GM12878 (cell line): ENCODE measurements at regions not wholly inside any gene's neighbourhood (a gene's known extent, or its start where the extent isn't known, plus 50 kb on each side); places are given as distances from the start of the nearest gene placed in this dataset.

ENCODE experiments used
- ATAC-seq: fragments of 200-7000 bp; cut with Tn5 transposase; 3 replicates; pipeline ENCODE4 v1.9.1; 2020; ENCODE audit warnings: mild to moderate bottlenecking, moderate library complexity
- BruUV-seq: library from RNA; stranded (reverse); fragments of 400-500 nt; replicated peaks from 2 replicates; lab custom pipeline; 2021; lab: Mats Ljungman, UMichigan
- CTCF ChIA-PET: fragments of 300-600 bp; sonication (Branson Sonifier 250); formaldehyde crosslinking; extraction: SDS; loops from one replicate; lab custom pipeline; 2021; ENCODE audit warnings: inconsistent platforms; lab: Yijun Ruan, JAX
- POLR2A ChIA-PET: fragments of 350-600 bp; formaldehyde crosslinking; extraction: SDS; loops from one replicate; lab custom pipeline; 2021; ENCODE audit warnings: inconsistent platforms; lab: Charles Lee
- RAD21 ChIA-PET: fragments of 300-600 bp; sonication (Branson Sonifier 250); formaldehyde crosslinking; loops from one replicate; lab custom pipeline; 2023; ENCODE audit warnings: antibody characterized with exemption; ENCODE audit not compliant: unreplicated experiment; lab: Charles Lee
- SMC1A ChIA-PET: fragments of 300-600 bp; sonication (Branson Sonifier 250); formaldehyde crosslinking; loops from one replicate; lab custom pipeline; 2023; ENCODE audit not compliant: unreplicated experiment, uncharacterized antibody; lab: Charles Lee
- DNase-seq: peaks from one replicate; pipeline ENCODE4 v3.0.0-alpha.2; 2011; ENCODE audit warnings: low read depth, low spot score
- FAIRE-seq: peaks from 3 replicates; lab custom pipeline; 2011; peaks lifted over from hg19 to GRCh38; lab: Jason Lieb, UNC
- H2AFZ ChIP-seq: 2 replicates; pipeline ENCODE4 v1.6.0; 2011; ENCODE audit warnings: low read depth, low read length, control low read depth; ENCODE audit not compliant: control insufficient read depth
- H3K27ac ChIP-seq: 2 replicates; pipeline ENCODE4 v1.5.1; 2011; ENCODE audit warnings: control low read depth; ENCODE audit not compliant: control insufficient read depth, insufficient read depth
- H3K27me3 ChIP-seq, 2 experiments: replicated peaks in 1 of 2; 2 replicates each; pipeline versions ENCODE4 v1.6.0 to v1.6.1; 2011; ENCODE audit warnings: low read length in 1 of 2; ENCODE audit not compliant: control insufficient read depth in 2 of 2, insufficient read depth in 2 of 2
- H3K36me3 ChIP-seq, 2 experiments: 2 replicates each; pipeline ENCODE4 v1.5.1; 2011; ENCODE audit warnings: low read length in 1 of 2; ENCODE audit not compliant: control insufficient read depth in 2 of 2, insufficient read depth in 2 of 2
- H3K4me1 ChIP-seq: 2 replicates; pipeline ENCODE4 v1.6.1; 2011; ENCODE audit warnings: mild to moderate bottlenecking, low read length, moderate library complexity, mixed read lengths; ENCODE audit not compliant: control insufficient read depth, insufficient read depth
- H3K4me2 ChIP-seq: 2 replicates; pipeline ENCODE4 v1.6.0; 2011; ENCODE audit warnings: control low read depth; ENCODE audit not compliant: control insufficient read depth, insufficient read depth
- H3K4me3 ChIP-seq: fragments of 200-600 bp; sonication (generic); 2 replicates; pipeline ENCODE4 v1.5.1; 2016
- H3K79me2 ChIP-seq: 2 replicates; pipeline ENCODE4 v1.6.0; 2011; ENCODE audit warnings: low read length; ENCODE audit not compliant: control insufficient read depth, insufficient read depth
- H3K9ac ChIP-seq: 2 replicates; pipeline ENCODE4 v1.8.0; 2011; ENCODE audit warnings: low read length, control low read depth, mixed read lengths; ENCODE audit not compliant: control insufficient read depth, insufficient read depth
- H3K9me3 ChIP-seq: replicated peaks from 3 replicates; pipeline ENCODE4 v1.5.1; 2011; ENCODE audit warnings: mild to moderate bottlenecking, low read length; ENCODE audit not compliant: control insufficient read depth, insufficient read depth
- H4K20me1 ChIP-seq: 2 replicates; pipeline ENCODE4 v1.6.0; 2011; ENCODE audit not compliant: control insufficient read depth, insufficient read depth
- BCL11A ChIP-seq: IDR thresholded peaks from 2 replicates; pipeline ENCODE4 v1.6.1; 2011; ENCODE audit warnings: low read depth, low read length
- E2F8 ChIP-seq: fragments of 450-650 bp; IDR thresholded peaks from 2 replicates; pipeline ENCODE4 v1.6.1; 2018; ENCODE audit warnings: mild to moderate bottlenecking, low read depth, moderate library complexity; ENCODE audit not compliant: partially characterized antibody
- HDGF ChIP-seq: fragments of 450-650 bp; IDR thresholded peaks from 2 replicates; pipeline ENCODE4 v1.6.1; 2016; ENCODE audit warnings: antibody characterized with exemption
- NR2F1 ChIP-seq: fragments of 450-650 bp; conservative IDR thresholded peaks from 2 replicates; pipeline ENCODE4 v1.6.1; 2017; ENCODE audit warnings: mild to moderate bottlenecking
- PAX8 ChIP-seq: fragments of 450-650 bp; IDR thresholded peaks from 2 replicates; pipeline ENCODE4 v1.6.1; 2017; ENCODE audit warnings: mild to moderate bottlenecking, moderate library complexity
- POLR2AphosphoS5 ChIP-seq: IDR thresholded peaks from 2 replicates; pipeline ENCODE4 v1.6.1; 2011; ENCODE audit warnings: mild to moderate bottlenecking, low read length, inconsistent platforms
- SREBF2 ChIP-seq: IDR thresholded peaks from 2 replicates; pipeline ENCODE4 v1.6.1; 2012; ENCODE audit warnings: mild to moderate bottlenecking, low read length
- ZNF687 ChIP-seq: fragments of 450-650 bp; IDR thresholded peaks from 2 replicates; pipeline ENCODE4 v1.6.1; 2017; ENCODE audit warnings: mild to moderate bottlenecking, moderate library complexity
- WGBS: methylation state at CpG from one replicate; pipeline ENCODE4 v1.1.6; 2016; ENCODE audit warnings: low lambda C conversion rate; ENCODE audit not compliant: insufficient replicate concordance, insufficient coverage; ENCODE audit errors: missing lambda C conversion rate; 5-methylcytosine and 5-hydroxymethylcytosine counted together
- in situ Hi-C: fragments of 300-500 bp; cut with MboI; formaldehyde crosslinking; loops from 9 replicates; pipeline ENCODE4 v1.14.3; 2018; ENCODE audit warnings: mixed read lengths
- intact Hi-C: fragments of 100-400 bp; cut with micrococcal nuclease; formaldehyde crosslinking; loops from one replicate; pipeline ENCODE4 v1.14.2; 2022; ENCODE audit not compliant: unreplicated experiment

GRCh38 chr12:75660107-75660530, 148.7 kb upstream of the KRR1 start:
- ATAC-seq, result no peak
- FAIRE-seq, result no peak
- H3K27ac ChIP-seq, result no peak overlapping the region
- RAD21 ChIA-PET, result interaction anchor here (1.1 kb wide), 1 partner anchor 123 kb away, joined by 3 read pairs; no protein-coding TSS in a partner anchor
- H3K9me3 ChIP-seq, result no peaks in the 10 kb centered on the region
- H3K27me3 ChIP-seq, result no peaks in the 10 kb centered on the region
- H3K9ac ChIP-seq, result no peak overlapping the region
- intact Hi-C loops, result no loop called here
- DNase-seq, result no peak
- POLR2A ChIA-PET, result no interaction called here
- CTCF ChIA-PET, result no interaction called here
- no peak for TF ChIP-seq HDGF
- TF ChIP-seq SREBF2, result no peak
- no peak for TF ChIP-seq E2F8
- TF ChIP-seq ZNF687, result no peak
- no peak for TF ChIP-seq NR2F1
- TF ChIP-seq POLR2AphosphoS5, result no peak
- TF ChIP-seq PAX8, result no peak
- no peak for TF ChIP-seq BCL11A
- no peak overlapping the region for H2AFZ ChIP-seq
- H4K20me1 ChIP-seq, result no peaks in the 10 kb centered on the region
- H3K4me3 ChIP-seq, result no peak overlapping the region
- no peaks in the 10 kb centered on the region for H3K36me3 ChIP-seq
- in situ Hi-C loops, result no loop called here
- 74% methylated on average over 4 of the region's 4 CpGs for WGBS
- no TSS peak for BruUV-seq
- H3K4me2 ChIP-seq, result no peak overlapping the region
- SMC1A ChIA-PET, result interaction anchor here (1.0 to 1.9 kb wide), 4 partner anchors 10 to 125 kb away, joined by 3 to 7 read pairs (median 4); no protein-coding TSS in a partner anchor
- peaks cover 3% of the 10 kb centered on the region; the same call in 1 of the 2 replicates for H3K4me1 ChIP-seq
- no peaks in the 10 kb centered on the region for H3K79me2 ChIP-seq
